ENCODE measurements at regions not wholly inside any gene's neighbourhood (a gene's known extent, or its start where the extent isn't known, plus 50 kb on each side); places are given as distances from the start of the nearest gene placed in this dataset.

DNA sequence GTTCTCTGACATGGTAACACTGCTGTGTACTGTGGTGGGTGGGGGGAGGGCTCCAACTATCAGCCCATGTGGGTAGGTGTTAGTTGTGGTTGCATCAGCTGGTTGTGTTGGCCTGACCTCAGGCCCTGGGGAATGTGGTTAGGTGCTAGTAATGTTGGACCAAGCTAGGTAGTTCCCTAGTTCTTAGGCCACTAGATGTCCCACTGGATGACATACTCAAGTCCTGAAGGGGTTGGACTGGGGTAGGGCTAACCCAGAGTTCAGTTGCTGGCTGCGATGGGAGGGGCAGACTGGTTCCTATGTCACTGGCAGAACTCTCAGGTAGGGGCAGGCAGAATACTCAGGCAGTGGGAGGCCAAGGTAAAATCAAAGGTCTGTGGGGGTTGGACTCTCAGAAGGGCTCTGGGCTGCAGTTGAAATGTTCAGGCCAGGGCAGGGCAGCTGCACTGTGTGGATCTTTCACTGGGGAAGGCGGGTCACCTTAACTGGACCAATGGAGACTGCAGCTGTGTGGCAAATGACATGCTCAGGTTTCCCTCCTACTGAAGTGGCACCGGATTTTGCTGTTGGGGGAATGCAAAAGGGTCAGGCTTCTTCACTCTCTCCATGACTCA is 870.7 kb downstream of the LRRIQ3 start:
- TF ChIP-seq POLR2AphosphoS5 (IDR thresholded peaks at IDR 0.05; ENCODE audit: low read depth, low read length) (no peak), POLR2A (IDR thresholded peaks at IDR 0.05; ENCODE audit: low read depth, low read length) (no peak), TAF1 (IDR thresholded peaks at IDR 0.05; ENCODE audit: low read depth, low read length) (no peak), SPI1 (IDR thresholded peaks at IDR 0.05; ENCODE audit: low read depth, low read length) (no peak)
